HL-60 (cell line): ENCODE measurements at regions not wholly inside any gene's neighbourhood (a gene's known extent, or its start where the extent isn't known, plus 50 kb on each side); places are given as distances from the start of the nearest gene placed in this dataset.

Experiments
- DNase-seq, 2 experiments: peaks; one replicate each; pipeline ENCODE4 v3.0.0-alpha.2; 2010 to 2020; ENCODE audit warnings: low read depth in 1 of 2, low spot score in 1 of 2
- H3K27ac ChIP-seq: fragments of 250-450 bp; sonication (Bioruptor Pico); replicated peaks from 2 replicates; pipeline ENCODE4 v1.5.1; 2020; ENCODE audit warnings: mild to moderate bottlenecking, moderate library complexity
- H3K27me3 ChIP-seq: fragments of 250-450 bp; sonication (Bioruptor Pico); 2 replicates; pipeline ENCODE4 v1.5.1; 2021; ENCODE audit warnings: mild to moderate bottlenecking, moderate library complexity; ENCODE audit not compliant: insufficient read depth, poor library complexity, severe bottlenecking
- H3K4me3 ChIP-seq: replicated peaks from 2 replicates; pipeline ENCODE4 v1.5.1; 2011; ENCODE audit warnings: mild to moderate bottlenecking, control low read depth, low read length; ENCODE audit not compliant: insufficient read depth
- GABPA ChIP-seq: IDR thresholded peaks from 2 replicates; pipeline ENCODE4 v1.6.1; 2012; ENCODE audit warnings: low read depth
- POLR2AphosphoS5 ChIP-seq: IDR thresholded peaks from 2 replicates; pipeline ENCODE4 v1.6.1; 2012; ENCODE audit warnings: low read depth
- REST ChIP-seq: IDR thresholded peaks from 2 replicates; pipeline ENCODE4 v1.6.1; 2012; ENCODE audit warnings: low read depth; ENCODE audit not compliant: insufficient replicate concordance
- SPI1 ChIP-seq: IDR thresholded peaks from 2 replicates; pipeline ENCODE4 v1.6.1; 2012; ENCODE audit warnings: low read depth, mild to moderate bottlenecking, borderline replicate concordance
- TF ChIP-seq, protein P1 (sequence below): IDR thresholded peaks from one replicate; pipeline ENCODE4 v1.5.1; 2011; ENCODE audit warnings: low read length, control low read depth, inconsistent platforms; ENCODE audit not compliant: insufficient read depth

DNA sequence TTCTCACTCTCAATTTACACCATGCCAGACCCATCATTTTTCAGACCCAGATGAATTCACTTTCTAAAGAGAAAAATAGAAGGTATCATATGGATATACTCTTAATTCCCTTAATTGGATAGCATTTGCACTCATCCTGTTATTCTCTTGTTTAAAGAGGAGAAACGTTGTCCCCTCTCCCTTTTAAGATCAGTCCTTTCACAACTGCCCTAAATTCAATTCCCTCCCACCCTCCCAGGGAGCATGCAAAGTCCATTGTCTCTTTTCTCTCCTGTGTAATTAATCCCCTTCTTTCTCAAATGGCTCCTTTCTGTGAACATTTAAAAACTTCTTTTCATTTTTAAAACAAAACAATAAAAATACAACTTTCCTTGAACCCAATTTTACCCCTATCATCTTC, 124.7 kb upstream of the TLL1 start:
- Histone ChIP-seq H3K27ac (no peak overlapping the region), H3K27me3 (no peaks in the 10 kb centered on the region), H3K4me3 (no peak overlapping the region)
- TF ChIP-seq REST (no peak), SPI1 (no peak)
- TF ChIP-seq, protein P1, sequence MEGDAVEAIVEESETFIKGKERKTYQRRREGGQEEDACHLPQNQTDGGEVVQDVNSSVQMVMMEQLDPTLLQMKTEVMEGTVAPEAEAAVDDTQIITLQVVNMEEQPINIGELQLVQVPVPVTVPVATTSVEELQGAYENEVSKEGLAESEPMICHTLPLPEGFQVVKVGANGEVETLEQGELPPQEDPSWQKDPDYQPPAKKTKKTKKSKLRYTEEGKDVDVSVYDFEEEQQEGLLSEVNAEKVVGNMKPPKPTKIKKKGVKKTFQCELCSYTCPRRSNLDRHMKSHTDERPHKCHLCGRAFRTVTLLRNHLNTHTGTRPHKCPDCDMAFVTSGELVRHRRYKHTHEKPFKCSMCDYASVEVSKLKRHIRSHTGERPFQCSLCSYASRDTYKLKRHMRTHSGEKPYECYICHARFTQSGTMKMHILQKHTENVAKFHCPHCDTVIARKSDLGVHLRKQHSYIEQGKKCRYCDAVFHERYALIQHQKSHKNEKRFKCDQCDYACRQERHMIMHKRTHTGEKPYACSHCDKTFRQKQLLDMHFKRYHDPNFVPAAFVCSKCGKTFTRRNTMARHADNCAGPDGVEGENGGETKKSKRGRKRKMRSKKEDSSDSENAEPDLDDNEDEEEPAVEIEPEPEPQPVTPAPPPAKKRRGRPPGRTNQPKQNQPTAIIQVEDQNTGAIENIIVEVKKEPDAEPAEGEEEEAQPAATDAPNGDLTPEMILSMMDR = no peak
- DNase-seq = no peak

DNA sequence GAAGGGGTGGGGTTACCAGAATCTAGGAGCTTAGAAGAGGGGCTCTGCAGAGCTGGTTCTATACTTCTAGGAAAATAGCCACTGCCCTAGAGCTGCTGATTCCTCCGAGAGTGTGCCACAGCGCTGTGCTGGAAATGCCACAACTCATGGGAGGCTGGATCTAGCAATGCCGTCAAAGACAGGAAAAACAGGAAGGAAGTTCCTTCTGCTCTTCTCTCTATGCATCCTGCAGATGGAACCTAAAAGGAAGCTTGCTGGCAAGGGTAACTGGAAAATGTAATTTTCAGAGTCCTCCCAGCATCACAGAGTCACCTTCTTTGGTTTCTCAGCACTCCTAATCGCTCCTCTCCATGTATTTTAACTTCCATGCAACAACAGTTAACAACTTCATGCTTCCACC, 121.2 kb upstream of the TLL1 start:
- H3K27me3 ChIP-seq = no peaks in the 10 kb centered on the region
- H3K27ac ChIP-seq = no peak overlapping the region
- no peak for TF ChIP-seq POLR2AphosphoS5
- TF ChIP-seq SPI1 = no peak
- no peak for TF ChIP-seq GABPA
- TF ChIP-seq, protein P1 = no peak
- no peak for TF ChIP-seq REST
- DNase-seq = no peak
- no peak overlapping the region for H3K4me3 ChIP-seq

DNA sequence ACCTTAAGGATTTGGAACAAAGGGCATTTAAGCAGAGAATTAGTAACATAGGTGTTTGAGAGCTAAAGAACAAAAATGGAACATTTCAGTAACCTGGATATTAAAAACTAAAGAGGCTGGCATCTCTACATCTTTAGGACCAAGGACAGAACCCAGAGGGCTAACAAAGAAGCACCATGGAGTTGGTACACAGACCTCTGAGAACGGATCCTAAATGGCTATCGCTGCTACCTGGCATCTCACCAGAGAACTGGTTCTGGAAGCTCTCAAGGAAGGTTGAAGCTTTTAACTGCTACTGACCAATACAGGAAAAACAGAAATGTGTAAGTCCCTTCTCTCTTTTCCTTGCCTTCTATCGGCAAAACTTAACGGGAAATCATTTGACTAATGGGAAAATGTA, 118.4 kb upstream of the TLL1 start:
- H3K4me3 ChIP-seq = no peak overlapping the region
- H3K27me3 ChIP-seq = no peaks in the 10 kb centered on the region
- H3K27ac ChIP-seq = no peak overlapping the region
- TF ChIP-seq REST (peak; percentile 32), GABPA (no peak), SPI1 (no peak), POLR2AphosphoS5 (no peak)
- TF ChIP-seq, protein P1 = no peak
- DNase-seq = no peak
